ENCODE measurements at regions not wholly inside any gene's neighbourhood (a gene's known extent, or its start where the extent isn't known, plus 50 kb on each side); places are given as distances from the start of the nearest gene placed in this dataset.

- no peaks in the 10 kb centered on the region for H3K9me3 ChIP-seq (ENCODE audit: control insufficient read depth, insufficient read depth, low read length)
- ChIA-PET CTCF (no interaction called here), POLR2A (no interaction called here)
- H3K27me3 ChIP-seq (ENCODE audit: control insufficient read depth, insufficient read depth, low read length) = no peaks in the 10 kb centered on the region
- no peak overlapping the region for H3K4me3 ChIP-seq (ENCODE audit: low read depth, low read length)
- H3K27ac ChIP-seq (ENCODE audit: low read depth, low read length) = no peak overlapping the region
- TF ChIP-seq, protein P1, sequence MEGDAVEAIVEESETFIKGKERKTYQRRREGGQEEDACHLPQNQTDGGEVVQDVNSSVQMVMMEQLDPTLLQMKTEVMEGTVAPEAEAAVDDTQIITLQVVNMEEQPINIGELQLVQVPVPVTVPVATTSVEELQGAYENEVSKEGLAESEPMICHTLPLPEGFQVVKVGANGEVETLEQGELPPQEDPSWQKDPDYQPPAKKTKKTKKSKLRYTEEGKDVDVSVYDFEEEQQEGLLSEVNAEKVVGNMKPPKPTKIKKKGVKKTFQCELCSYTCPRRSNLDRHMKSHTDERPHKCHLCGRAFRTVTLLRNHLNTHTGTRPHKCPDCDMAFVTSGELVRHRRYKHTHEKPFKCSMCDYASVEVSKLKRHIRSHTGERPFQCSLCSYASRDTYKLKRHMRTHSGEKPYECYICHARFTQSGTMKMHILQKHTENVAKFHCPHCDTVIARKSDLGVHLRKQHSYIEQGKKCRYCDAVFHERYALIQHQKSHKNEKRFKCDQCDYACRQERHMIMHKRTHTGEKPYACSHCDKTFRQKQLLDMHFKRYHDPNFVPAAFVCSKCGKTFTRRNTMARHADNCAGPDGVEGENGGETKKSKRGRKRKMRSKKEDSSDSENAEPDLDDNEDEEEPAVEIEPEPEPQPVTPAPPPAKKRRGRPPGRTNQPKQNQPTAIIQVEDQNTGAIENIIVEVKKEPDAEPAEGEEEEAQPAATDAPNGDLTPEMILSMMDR (IDR thresholded peaks at IDR 0.05; ENCODE audit: low read depth, low read length) = no peak
- DNase-seq (ENCODE audit: low read depth, low spot score) = no peak
Measured at GRCh38 chrX:145553702-145554101, 263.9 kb upstream of the SLITRK2 start.

DNA sequence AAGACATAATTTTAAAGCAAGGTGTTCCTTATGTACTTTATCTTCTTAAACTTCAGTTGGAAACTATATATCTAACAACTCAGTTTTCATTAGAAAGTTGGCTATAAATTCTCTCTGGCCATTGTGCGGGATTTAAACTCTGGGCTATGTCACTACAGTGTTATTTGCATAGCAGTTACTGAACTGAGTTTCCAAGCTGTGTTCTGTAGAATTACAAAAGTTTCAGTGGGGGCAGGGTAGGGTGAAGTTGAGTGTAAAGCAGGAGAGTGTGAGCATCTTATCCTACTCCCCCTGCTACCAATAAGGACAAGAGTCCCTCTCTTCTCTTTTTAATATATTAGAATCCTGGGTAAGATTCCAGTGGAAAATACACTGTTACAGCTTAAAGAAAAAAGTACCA is 254.5 kb upstream of the SLITRK2 start:
- ChIA-PET CTCF (no interaction called here), POLR2A (no interaction called here)

DNA sequence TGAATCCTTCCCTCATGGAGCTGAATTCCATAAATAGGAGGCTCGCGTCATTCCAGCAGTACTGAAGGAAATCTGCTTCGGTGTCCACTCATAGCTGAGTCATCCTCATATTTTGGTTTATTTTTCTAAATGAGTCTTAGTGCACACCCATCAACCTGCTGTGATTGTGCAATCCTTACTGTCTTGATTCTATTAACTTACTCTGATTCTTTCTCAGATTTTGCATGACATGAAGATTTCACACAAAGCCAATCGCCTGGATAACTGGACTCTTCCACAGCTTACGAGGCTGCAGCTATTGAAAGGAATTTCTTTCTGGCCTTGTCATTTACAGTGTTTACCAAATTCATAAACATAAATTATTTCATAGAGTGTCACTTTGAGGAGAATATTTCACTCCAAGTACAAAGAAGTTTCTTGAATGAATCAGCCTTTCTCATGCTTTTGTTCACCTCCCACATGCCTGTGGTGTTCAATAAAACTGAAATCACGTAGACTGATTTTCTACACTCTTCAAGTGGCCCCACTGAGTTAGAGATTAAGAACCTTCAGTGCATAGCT is 207.6 kb upstream of the SLITRK2 start:
- POLR2A ChIA-PET = no interaction called here
- Histone ChIP-seq H3K27me3 (ENCODE audit: control insufficient read depth, insufficient read depth, low read length) (no peaks in the 10 kb centered on the region), H3K27ac (ENCODE audit: low read depth, low read length) (no peak overlapping the region), H3K9me3 (ENCODE audit: control insufficient read depth, insufficient read depth, low read length) (no peaks in the 10 kb centered on the region), H3K4me3 (ENCODE audit: low read depth, low read length) (no peak overlapping the region)
- TF ChIP-seq, protein P1 (IDR thresholded peaks at IDR 0.05; ENCODE audit: low read depth, low read length) = no peak
- DNase-seq (ENCODE audit: low read depth, low spot score) = peak; percentile 11
- CTCF ChIA-PET = no interaction called here

More for the DNA sequence above, 254.5 kb upstream of the SLITRK2 start:
- DNase-seq (ENCODE audit: low read depth, low spot score) = no peak
- TF ChIP-seq, protein P1 (IDR thresholded peaks at IDR 0.05; ENCODE audit: low read depth, low read length) = no peak
- Histone ChIP-seq H3K9me3 (ENCODE audit: control insufficient read depth, insufficient read depth, low read length) (no peaks in the 10 kb centered on the region), H3K27me3 (ENCODE audit: control insufficient read depth, insufficient read depth, low read length) (no peaks in the 10 kb centered on the region), H3K27ac (ENCODE audit: low read depth, low read length) (no peak overlapping the region), H3K4me3 (ENCODE audit: low read depth, low read length) (no peak overlapping the region)

DNA sequence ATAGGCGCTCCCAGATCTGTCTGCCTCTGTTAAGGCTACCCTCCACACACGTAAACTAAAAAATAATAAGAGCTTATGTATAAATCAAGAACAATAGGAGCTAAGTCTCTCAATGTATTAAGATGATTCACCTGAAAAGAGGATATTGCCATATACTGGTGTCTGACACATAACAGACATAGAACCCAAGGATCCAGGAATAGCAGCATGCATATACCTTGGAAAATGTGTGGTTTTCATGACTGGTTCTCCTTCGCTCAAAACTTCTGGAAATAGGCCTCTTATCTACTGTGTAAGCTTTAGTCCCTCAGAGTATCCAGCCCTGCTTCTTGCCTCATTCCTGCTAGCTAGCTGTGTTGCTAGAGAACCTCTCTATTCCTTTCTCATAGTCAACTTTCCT is 203.7 kb upstream of the SLITRK2 start:
- Histone ChIP-seq H3K27me3 (ENCODE audit: control insufficient read depth, insufficient read depth, low read length) (no peaks in the 10 kb centered on the region), H3K9me3 (ENCODE audit: control insufficient read depth, insufficient read depth, low read length) (no peaks in the 10 kb centered on the region; the same call in 1 of the 2 replicates), H3K27ac (ENCODE audit: low read depth, low read length) (no peak overlapping the region), H3K4me3 (ENCODE audit: low read depth, low read length) (no peak overlapping the region)
- ChIA-PET POLR2A (no interaction called here), CTCF (no interaction called here)
- DNase-seq (ENCODE audit: low read depth, low spot score) = no peak
- TF ChIP-seq, protein P1 (IDR thresholded peaks at IDR 0.05; ENCODE audit: low read depth, low read length) = no peak

GRCh38 chrX:145620666-145621065 is 197.0 kb upstream of the SLITRK2 start:
- DNase-seq (ENCODE audit: low read depth, low spot score) = no peak
- ChIA-PET POLR2A (no interaction called here), CTCF (no interaction called here)
- Histone ChIP-seq H3K27me3 (ENCODE audit: control insufficient read depth, insufficient read depth, low read length) (no peaks in the 10 kb centered on the region), H3K27ac (ENCODE audit: low read depth, low read length) (no peak overlapping the region), H3K9me3 (ENCODE audit: control insufficient read depth, insufficient read depth, low read length) (no peaks in the 10 kb centered on the region; the same call in 1 of the 2 replicates), H3K4me3 (ENCODE audit: low read depth, low read length) (no peak overlapping the region)
- TF ChIP-seq, protein P1 (IDR thresholded peaks at IDR 0.05; ENCODE audit: low read depth, low read length) = no peak

Measured in AG04450 (cell line).